ENCODE measurements at regions not wholly inside any gene's neighbourhood (a gene's known extent, or its start where the extent isn't known, plus 50 kb on each side); places are given as distances from the start of the nearest gene placed in this dataset.

DNA sequence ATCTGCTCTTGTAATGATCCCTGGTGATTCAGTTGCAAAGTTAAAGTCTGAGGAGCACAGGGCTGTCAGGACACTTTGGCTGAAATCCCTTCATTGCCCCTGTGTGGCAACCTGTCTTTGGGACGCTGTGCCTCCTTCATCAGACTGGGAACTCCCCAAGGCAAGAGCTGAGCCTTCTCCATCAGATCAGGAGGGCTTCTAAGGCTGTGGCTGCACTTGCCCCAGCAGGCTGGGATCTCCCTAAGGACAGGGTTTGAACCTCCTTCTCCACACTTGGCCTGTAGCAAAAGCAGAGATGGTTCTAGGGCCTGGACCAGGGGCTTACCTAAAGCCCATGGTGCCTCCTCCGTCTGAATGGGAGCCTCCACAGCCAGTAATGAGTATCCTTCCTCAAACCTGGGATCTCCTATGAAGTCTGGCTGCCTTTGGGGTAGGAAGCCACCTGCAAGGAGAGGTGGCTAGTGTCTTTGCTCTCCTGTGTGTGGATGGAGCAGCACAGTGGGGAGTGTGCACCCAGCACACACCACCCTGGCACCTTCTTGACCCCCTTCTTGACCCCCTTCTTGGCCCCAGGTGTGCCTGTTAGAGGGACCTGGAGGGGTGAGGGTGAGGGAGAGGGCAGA lies 79.0 kb upstream of the NKD1 start:
- no peak for DNase-seq

DNA sequence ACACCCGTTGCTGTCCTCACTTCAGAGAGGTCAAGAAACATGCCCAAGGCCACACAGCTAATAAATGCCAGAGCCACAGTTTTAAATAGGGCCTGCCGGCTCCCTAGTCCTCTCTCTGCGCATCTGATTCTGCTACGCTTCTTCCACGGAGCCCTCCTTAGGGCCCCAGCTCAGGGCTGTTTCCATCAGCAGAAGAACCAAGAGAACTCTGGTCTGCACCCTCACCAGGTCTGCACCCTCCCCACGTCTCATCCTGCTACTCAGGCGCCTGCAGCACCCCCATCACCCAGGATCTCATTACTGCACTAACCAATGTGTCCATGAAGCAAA lies 79.5 kb upstream of the NKD1 start:
- no peak for DNase-seq

DNA sequence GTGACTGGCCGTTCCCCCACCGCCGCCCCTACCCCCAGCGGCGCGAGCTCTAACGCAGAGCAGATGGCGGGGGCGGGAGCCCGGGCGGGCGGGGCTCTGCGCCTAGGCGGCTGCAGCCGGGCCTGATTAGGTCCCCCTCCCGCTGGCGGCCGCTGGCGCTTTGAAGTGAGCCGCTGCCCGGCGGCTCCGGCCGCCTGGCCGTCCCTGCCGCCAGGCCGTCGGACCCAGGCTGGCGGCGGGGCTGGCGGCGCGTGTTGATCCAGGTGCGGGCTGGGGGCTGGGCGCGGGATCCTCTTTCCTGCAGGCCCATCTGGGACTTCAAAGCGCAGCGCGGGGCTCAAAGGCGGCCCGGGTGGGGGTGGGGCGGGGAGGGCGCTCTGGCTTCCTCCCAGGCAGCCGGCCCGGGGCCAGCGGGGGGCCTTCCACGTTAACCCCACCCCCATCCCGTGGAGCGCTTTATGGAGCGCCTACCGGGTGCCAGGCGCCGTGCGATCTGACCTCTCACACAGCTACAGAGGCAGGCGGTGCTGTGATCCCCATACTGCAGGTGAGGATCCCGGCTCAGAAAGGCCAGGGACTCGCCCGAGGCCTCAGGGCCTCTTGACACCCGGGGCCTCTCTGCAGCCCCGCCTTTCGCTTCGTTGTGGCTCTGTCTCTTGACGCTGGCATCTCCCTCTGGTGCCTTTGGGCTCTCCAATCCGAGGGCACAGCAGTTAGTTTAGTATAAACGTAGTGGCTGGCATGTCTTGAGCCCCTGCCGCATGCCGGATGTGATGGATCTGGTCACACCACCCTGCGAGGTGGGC lies 80.0 kb upstream of the NKD1 start:
- no peak for DNase-seq

DNA sequence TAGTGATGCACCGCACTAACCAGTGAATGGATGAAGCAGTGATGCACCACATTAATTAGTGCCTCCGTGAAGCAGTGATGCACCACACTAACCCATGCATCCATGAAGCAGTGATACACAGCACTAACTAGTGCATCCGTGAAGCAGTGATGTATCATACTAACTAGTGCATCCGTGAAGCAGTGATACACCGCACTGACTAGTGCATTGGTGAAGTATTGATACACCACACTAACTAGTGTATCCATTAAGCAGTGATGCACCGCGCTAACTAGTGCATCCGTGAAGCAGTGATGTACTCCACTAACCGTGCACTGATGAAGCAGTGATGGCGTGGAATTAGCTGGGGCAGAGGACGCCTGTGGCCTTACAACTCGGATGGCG lies 80.6 kb upstream of the NKD1 start:
- DNase-seq, result no peak

DNA sequence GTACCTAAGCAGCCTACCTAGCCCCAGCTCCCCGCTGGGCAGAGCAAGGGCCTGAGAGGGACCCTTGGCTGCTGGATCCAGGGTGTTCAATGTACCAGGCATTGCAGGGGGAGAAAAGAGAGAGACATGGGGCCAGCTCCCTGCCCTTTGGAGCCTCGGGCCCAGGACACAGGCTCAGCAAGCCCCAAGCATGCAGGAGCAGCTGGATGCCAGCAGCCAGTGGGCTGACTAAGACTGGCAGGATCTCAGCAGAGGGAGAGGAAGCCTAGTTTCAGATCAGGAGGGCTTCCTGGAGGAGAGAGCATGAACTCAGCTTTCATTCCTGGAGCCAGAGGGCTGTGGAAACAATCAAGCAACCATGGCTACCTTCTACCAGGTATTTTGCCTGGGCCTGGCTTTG lies 82.0 kb upstream of the NKD1 start:
- no peak for DNase-seq

DNA sequence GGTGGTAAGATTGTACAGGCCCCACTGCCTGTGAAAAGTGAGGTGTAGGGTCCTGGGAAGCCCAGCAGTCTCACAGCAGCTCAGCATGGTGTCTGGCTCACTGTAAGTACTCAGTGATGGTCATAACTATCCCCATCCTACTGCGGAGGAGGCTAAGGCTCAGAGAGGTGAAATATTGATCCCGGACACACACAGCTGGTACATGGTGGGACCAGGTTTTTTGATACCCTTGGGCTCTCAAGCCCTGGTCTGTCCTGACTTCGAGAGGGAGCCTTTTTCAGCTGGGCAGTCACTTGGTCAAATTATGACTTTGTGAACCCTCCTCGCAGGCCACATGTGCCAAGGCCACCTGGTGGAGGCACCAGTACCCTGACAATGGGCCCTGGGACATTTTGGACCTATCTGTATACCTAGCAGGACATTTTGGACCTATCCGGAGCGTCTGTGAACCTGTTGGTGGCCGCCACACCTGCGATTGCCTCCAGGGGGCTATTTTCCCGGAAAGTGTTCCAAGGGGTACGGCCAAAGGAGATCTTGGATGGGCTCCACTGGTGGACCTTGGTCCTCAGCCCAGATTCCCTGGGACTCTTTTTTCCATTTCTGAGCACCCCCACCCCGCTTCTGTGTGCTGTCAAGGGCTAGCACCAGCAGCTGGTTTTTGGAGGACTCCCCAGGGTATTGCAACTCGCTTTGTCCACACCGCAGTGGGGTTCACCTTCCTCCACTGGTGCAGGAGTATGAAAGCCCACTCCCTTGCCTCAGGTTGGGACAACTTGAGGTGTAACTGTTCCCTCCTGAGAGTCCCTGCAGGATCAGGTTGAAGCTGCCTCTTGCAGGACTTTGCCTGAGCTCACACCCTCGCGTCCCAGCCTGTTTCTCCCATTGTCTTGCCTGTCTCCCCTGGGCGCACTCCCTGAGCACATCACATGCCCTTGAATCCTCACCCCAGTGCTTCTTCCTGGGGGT lies 83.6 kb upstream of the NKD1 start:
- no peak for DNase-seq

DNA sequence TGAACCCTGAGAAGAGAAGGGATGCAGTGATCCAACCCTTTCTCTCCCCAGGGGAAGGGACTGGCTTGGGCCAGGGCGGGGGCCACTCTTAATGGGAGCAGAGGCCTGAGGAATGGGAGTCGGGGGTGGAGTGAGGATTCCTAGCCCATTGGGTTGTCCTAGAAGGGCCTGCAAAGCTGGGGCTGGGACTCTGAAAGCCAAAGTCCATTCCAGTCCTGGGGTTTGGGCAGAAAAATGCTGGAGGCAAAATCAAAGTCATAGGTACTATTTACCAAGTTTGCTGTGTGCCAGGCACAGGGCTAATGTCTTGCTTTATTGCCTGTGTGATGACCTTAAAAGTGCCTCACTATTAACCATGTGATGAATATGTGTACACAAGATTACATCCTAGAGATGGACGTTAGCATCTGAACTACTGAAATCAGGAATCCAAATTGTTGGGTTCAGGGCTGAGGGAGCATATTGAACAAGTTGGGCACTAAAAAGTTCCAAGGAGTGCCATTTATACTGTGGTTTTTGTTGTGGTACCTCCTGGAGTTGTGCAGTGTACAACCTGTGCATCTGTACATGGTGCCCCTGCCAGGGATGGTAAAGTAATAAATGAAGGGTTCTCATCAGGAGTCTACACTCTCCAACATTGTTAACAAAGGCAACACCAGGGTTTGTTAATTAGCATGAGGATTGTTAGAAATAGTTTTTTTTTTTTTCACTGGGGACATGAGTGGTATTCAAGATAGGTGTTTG lies 84.4 kb upstream of the NKD1 start:
- DNase-seq, result no peak

DNA sequence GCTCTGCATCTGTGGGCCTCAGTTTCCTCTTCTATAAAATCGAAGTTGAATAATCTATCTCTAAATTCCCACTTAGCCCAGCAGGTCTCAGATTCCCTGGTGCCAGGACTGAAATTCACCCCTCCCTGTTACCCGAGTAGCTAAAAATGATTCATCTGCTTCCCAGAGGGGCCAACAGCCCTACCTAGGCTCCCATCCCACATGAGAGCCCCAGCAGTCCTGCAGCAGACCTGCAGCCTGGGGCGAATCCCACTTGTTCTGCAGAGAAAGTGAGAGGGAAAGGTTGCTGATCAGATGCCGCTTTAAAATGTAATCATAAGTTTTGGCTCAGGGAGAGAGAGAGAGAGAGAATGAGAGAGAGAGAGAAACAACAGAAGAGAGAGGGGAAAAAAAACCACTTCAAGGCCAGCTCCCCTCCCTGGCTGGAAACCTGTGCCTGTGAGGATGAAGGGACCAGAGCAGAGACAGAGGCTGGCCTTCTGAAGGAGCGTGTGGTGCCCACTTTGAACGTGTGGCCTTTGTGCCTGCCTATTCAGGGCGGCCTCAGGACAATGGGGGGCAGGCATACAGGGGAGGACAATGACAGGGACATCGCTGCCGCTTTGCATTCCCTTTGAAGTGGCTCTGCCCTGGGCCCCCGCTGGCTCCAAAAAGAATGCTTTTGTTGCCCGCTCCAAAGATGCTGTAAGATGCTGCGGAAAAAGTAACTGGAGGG lies 85.2 kb upstream of the NKD1 start:
- no peak for DNase-seq

DNA sequence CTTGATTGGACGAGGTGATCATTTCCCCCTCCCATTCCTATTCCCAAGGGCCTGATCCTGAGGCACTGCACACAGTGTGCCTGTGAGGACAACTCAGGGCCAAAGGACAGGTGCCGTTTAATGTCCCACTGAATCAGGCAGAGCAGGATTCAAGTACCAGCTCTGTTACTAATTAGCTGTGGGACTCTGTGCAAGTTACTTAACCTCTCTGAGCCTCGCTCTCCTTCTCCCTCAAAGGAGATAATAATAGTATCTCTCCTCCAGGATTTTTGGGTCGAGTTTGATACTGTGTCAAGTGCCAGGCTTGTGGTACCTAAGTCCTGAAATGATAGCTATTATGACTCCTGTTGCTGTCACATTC lies 86.8 kb upstream of the NKD1 start:
- DNase-seq, result no peak

DNA sequence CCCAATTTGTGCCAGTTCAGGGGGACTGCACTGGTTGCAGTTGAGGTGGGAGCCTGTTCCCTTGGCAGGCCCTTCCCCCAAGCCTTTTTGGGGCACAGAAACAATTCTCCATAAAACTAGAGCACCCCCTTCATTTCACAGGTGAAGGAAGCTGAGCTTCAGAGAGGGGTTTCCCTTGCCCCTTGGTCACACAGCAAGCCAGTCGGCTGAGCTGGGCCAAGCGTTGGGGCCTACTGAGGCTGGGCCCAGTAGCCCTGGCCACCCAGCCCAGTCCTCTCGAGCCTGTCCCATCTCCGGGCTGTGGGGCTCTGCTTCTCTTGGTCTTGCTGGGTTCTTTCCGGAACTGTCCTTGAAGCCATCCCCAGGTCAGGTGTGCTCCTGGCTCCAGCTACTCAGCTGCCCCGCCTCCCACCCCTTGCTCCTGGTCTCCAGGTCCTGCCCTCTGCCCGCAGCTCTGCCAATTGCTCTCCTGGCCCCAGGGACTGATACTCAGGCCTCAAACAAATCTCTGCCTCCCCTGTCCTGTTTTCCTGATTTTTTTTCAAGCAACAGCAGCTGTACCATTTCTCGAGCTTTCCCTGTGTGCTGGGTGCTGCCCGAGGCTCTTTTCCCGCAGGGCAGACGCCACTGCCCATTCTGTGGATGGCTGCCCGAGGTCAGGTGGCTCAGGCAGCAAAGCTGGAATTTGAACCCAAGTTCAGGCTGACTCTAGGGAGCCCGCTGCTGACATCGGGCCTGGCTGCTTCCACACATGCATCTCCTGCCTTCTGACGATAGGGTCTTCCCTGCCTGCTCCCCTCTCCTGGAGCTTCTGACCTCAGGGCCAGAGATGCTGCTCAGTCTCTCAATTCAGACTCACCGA lies 87.4 kb upstream of the NKD1 start:
- no peak for DNase-seq

DNA sequence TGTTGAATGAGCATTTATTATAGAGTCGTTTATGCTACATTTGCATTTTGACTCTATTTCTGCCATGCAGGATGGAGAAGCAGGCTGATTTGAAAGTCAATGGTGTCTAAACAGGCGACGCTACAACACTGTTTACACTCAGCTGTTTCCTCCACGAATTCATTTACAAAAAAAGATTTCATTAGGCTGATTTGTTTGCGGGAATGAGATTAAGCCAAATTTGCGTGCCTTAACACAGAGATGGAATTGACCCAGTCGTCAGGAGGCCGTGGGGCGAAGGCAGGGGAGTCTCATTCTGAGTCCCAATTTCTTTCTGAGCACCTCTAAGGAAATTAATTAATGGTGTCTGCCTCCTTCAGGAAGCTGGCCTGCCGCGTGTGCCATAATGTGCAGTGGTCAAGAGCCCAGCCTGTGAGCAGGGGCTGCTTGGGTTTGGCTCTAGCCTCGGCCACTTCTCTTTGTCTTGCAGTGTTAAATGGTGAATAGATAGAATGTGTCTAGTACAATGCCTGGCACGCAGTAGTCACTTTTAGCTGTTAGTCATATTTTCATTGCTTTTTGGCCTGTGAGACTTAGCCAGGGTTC lies 88.6 kb upstream of the NKD1 start:
- no peak for DNase-seq

DNA sequence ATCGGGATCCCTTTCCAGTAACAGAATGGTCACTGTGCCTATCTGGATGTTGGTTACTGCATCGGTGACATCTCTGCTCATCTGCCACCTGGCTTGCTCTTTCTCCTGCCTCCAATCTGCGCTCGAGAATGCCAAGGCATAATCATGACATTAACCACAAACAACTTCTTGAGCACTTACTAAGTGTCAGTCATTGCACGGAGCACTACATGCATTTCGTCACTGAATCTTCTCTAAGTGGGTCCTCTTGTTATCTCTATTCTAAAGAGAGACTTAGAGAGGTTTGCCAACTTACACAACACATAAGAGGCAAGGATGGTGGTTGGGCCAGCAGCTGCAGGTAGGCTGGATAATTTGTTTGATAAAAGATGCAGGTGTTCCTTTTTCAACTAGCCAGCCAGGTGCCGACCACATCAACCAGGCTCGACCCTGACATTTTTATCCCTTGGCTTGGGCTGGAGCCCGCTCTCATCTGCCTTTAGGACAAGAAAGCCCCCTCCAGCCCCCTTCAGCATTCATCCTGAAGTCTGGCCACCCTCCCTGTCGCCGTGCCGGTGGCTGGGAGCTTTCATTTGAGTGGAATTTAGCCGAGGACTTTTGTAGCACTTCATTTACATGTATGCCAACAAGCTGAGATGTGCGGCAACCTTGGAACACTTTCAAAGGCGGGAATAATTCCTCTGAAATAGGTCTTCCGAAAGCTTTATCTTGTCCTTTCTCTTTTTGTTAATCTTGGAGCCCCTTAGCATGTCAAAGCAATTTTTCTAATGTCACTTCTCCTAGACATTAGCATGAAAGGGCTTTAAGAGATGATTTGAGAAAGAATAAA lies 89.3 kb upstream of the NKD1 start:
- no peak for DNase-seq

DNA sequence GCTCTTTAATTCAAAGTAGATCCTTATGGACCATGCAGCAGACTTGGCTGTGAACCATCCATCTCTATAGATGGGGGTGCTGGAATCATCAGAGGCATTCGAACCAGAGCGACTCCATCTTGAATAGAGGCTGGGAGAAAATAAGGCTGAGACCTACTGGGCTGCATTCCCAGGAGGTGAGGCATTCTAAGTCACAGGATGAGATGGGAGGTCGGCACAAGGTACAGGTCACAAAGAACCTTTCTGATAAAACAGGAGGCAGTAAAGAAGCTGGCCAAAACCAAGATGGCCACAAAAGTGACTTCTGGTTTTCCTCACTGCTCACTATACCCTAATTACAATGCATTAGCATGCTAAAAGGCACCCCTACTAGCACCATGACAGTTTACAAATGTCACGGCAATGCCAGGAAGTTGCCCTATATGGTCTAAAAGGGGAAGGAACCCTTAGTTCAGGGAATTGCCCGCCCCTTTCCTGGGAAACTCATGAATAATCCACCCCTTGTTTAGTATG lies 89.2 kb upstream of the BRD7 start:
- DNase-seq, result peak; percentile 40 to 56 (median 45)

DNA sequence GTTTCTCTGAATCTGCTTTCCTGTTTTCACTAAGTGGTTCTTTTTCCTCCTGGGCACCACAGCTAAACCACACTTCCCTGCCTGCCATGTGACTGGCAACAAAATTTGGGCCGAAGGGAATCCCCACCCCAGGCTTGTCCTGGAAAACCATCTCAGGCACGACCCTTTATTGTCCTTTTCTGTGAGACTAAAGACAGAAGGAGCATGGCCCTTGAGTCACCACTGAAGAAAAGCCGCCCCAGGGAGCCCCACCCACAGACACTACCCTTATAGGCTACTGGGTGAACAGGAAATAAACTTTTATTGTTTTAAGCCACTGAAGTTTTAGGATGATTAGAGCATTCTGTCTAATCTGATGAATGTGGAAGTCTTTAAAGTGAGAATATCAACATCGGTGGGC lies 88.6 kb upstream of the BRD7 start:
- peak; percentile 19 to 42 (median 31) for DNase-seq

DNA sequence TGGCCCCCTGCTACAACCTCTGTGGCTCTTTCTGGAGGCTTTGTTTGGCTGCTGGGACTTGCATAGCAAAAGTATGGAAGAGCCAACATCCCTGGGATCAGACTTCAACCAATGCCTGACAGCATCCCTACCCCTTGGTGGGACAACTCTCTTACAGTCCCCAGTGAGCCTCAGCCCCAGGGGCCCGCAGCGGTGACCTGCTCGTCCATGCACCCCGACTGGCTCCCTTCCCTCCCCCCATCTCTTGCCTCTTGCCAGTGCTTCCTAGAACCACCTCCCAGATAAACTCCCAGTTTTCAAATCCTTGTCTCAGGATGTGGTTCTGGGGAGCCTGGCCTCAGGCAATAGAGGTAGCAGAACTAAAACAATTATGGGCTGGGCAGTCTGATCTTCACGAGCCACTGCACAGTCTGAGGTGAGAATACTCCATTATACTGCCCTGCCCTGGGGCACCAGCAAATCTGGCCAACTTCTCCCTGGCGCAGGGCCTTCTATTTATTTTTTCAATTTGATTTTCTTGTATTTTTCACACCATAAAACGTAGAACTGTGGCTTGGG lies 86.6 kb upstream of the BRD7 start:
- DNase-seq, result no peak

DNA sequence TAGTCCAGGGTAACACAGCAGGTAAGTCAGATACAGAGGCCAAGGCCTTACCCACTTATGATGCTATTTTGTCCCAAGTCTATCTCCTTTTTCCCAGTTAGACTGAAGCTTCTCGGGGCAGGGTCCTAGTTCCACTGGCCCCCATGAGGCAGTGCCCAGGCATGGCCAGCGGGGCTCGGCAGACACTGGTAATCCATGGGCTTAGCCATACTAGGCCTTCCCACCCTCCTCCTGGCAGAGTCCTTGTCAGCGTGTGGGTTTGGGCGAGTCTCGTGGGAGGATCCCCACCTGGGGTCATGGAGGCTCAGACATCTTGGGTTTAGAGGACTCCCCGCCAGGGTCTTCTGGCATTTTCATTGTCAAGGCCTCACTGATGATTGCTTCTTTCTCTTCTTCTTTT lies 84.7 kb upstream of the BRD7 start:
- no peak for DNase-seq

DNA sequence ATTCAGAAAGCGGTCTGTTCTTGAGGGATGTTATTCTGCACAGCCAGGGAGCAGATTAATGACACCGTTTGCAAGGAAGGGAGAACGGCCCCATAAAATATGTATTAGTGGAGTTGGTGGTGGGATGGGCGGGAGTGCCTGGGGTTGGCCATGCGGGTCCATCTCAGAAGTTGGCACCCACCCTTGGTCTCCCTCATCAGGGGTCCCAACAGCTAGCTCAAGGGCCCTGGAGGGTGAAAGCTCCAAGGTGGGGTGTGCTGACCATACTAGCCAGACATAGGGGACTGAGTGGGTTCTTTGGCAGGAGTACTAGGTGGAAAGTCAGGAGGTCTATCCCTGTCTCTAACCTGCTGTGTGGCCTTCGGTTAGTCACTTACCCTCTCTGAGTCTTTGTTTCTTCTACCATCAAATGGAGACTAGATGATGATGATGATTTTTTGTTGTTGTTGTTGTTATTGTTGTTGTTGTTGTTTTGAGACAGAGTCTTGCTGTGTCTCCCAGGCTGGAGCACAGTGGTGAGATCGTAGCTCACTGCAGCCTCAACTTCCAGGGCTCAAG lies 83.2 kb upstream of the BRD7 start:
- no peak for DNase-seq

DNA sequence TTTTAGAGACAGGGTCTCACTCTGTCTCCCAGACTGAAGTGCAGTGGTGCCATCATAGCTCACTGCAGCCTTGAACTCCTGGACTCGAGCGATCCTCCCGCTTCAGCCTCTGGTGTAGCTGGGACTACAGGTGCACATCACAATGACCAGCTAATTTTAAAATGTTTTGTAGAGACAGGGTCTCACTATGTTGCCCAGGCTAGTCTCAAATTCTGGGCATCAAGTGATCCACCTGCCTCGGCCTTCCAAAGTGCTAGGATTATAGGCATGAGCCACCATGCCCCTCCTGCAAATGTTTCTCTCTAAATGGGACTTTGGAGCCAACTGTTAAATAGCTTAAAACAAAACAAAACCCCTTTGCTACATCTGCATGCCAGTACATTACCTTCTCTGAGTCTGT lies 82.2 kb upstream of the BRD7 start:
- DNase-seq, result no peak

DNA sequence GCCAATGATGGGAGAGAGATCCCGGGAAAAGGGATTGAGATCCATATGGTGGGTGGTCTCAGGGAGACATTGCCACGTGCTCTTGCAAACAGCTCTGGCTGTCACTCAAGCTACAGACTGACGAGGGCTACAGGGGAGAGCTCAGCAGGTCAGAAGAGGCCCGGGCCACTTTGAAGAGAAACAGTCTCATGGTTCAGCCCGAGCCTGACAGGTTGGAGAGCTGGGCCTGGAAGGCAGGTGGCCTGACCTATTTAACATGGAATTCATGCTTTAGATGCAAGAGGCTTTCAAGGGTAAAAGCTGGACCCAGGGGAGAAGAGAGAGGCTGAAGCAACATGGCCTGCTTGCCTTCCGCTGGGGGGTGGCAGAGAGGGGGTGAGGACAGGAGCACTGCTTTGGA lies 81.0 kb upstream of the BRD7 start:
- no peak for DNase-seq

All from suppressor macrophage treated with lipopolysaccharide for 1 hour (primary cell).